ENCODE measurements at regions not wholly inside any gene's neighbourhood (a gene's known extent, or its start where the extent isn't known, plus 50 kb on each side); places are given as distances from the start of the nearest gene placed in this dataset.

GRCh38 chr2:24439971-24440340, 51.1 kb upstream of the NCOA1 start:
- Histone ChIP-seq H3K23ac (ENCODE audit: low read length) (no peak overlapping the region), H3K79me1 (ENCODE audit: low read length) (no peaks in the 10 kb centered on the region), H2BK5ac (ENCODE audit: low read length) (no peak overlapping the region), H2BK120ac (ENCODE audit: low read depth, low read length) (no peak overlapping the region), H3K56ac (ENCODE audit: low read length) (no peak overlapping the region), H4K5ac (ENCODE audit: low read length) (no peak overlapping the region), H4K8ac (ENCODE audit: low read depth, low read length) (no peak overlapping the region), H3K79me2 (ENCODE audit: control insufficient read depth, insufficient read depth, low read length) (no peaks in the 10 kb centered on the region), H3K27ac (ENCODE audit: low read depth, low read length) (no peak overlapping the region), H3K18ac (ENCODE audit: low read length) (no peak overlapping the region), H2AK5ac (ENCODE audit: low read length) (no peak overlapping the region), H2BK15ac (replicated peaks; ENCODE audit: low read depth) (no peak overlapping the region), H3K4me2 (ENCODE audit: low read length) (no peak overlapping the region), H3K4me3 (ENCODE audit: low read length) (no peak overlapping the region), H3K27me3 (ENCODE audit: insufficient read depth, low read length, poor library complexity) (no peaks in the 10 kb centered on the region), H3K4ac (ENCODE audit: low read depth, low read length) (no peak overlapping the region), H3K4me1 (ENCODE audit: control insufficient read depth, low read depth, low read length) (no peaks in the 10 kb centered on the region), H3K36me3 (ENCODE audit: control insufficient read depth, insufficient read depth, low read length) (no peaks in the 10 kb centered on the region), H3K9ac (ENCODE audit: low read length) (no peak overlapping the region)
- no CpG with 5 or more reads among the region's 3 CpGs for WGBS (ENCODE audit: extremely low coverage, insufficient coverage, low lambda C conversion rate)
- DNase-seq, result no peak

GRCh38 chr2:24439280-24439970, 51.6 kb upstream of the NCOA1 start:
- H3K9ac ChIP-seq (ENCODE audit: low read length), result no peak overlapping the region
- H3K36me3 ChIP-seq (ENCODE audit: control insufficient read depth, insufficient read depth, low read length), result no peaks in the 10 kb centered on the region
- DNase-seq, result no peak
- WGBS (ENCODE audit: extremely low coverage, insufficient coverage, low lambda C conversion rate), result no CpG with 5 or more reads among the region's 4 CpGs
- H2BK5ac ChIP-seq (ENCODE audit: low read length), result no peak overlapping the region
- H3K79me2 ChIP-seq (ENCODE audit: control insufficient read depth, insufficient read depth, low read length), result no peaks in the 10 kb centered on the region
- H4K8ac ChIP-seq (ENCODE audit: low read depth, low read length), result no peak overlapping the region
- H3K4me1 ChIP-seq (ENCODE audit: control insufficient read depth, low read depth, low read length), result peaks cover 2% of the 10 kb centered on the region
- no peak overlapping the region for H4K5ac ChIP-seq (ENCODE audit: low read length)
- H2AK5ac ChIP-seq (ENCODE audit: low read length), result no peak overlapping the region
- H3K79me1 ChIP-seq (ENCODE audit: low read length), result no peaks in the 10 kb centered on the region
- H3K23ac ChIP-seq (ENCODE audit: low read length), result no peak overlapping the region
- H3K4me3 ChIP-seq (ENCODE audit: low read length), result no peak overlapping the region
- H2BK15ac ChIP-seq (replicated peaks; ENCODE audit: low read depth), result no peak overlapping the region
- H3K27ac ChIP-seq (ENCODE audit: low read depth, low read length), result no peak overlapping the region
- H3K56ac ChIP-seq (ENCODE audit: low read length), result no peak overlapping the region
- no peak overlapping the region for H3K4ac ChIP-seq (ENCODE audit: low read depth, low read length)
- no peaks in the 10 kb centered on the region for H3K27me3 ChIP-seq (ENCODE audit: insufficient read depth, low read length, poor library complexity)
- H3K4me2 ChIP-seq (ENCODE audit: low read length), result no peak overlapping the region
- no peak overlapping the region for H2BK120ac ChIP-seq (ENCODE audit: low read depth, low read length)
- H3K18ac ChIP-seq (ENCODE audit: low read length), result no peak overlapping the region

GRCh38 chr2:24438106-24438505, 52.9 kb upstream of the NCOA1 start:
- no peaks in the 10 kb centered on the region for H3K36me3 ChIP-seq (ENCODE audit: control insufficient read depth, insufficient read depth, low read length)
- H3K23ac ChIP-seq (ENCODE audit: low read length), result no peak overlapping the region
- no peak overlapping the region for H2AK5ac ChIP-seq (ENCODE audit: low read length)
- H3K9ac ChIP-seq (ENCODE audit: low read length), result no peak overlapping the region
- H3K79me1 ChIP-seq (ENCODE audit: low read length), result no peaks in the 10 kb centered on the region
- DNase-seq, result no peak
- H3K4ac ChIP-seq (ENCODE audit: low read depth, low read length), result no peak overlapping the region
- H3K18ac ChIP-seq (ENCODE audit: low read length), result no peak overlapping the region
- H4K5ac ChIP-seq (ENCODE audit: low read length), result no peak overlapping the region
- H2BK15ac ChIP-seq (replicated peaks; ENCODE audit: low read depth), result no peak overlapping the region
- no peak overlapping the region for H3K4me2 ChIP-seq (ENCODE audit: low read length)
- no peak overlapping the region for H2BK120ac ChIP-seq (ENCODE audit: low read depth, low read length)
- H3K27ac ChIP-seq (ENCODE audit: low read depth, low read length), result no peak overlapping the region
- no peaks in the 10 kb centered on the region for H3K27me3 ChIP-seq (ENCODE audit: insufficient read depth, low read length, poor library complexity)
- H3K4me1 ChIP-seq (ENCODE audit: control insufficient read depth, low read depth, low read length), result peaks cover 2% of the 10 kb centered on the region
- H2BK5ac ChIP-seq (ENCODE audit: low read length), result no peak overlapping the region
- no peak overlapping the region for H4K8ac ChIP-seq (ENCODE audit: low read depth, low read length)
- H3K4me3 ChIP-seq (ENCODE audit: low read length), result no peak overlapping the region
- no peaks in the 10 kb centered on the region for H3K79me2 ChIP-seq (ENCODE audit: control insufficient read depth, insufficient read depth, low read length)
- H3K56ac ChIP-seq (ENCODE audit: low read length), result no peak overlapping the region

GRCh38 chr2:24435391-24436316, 55.4 kb upstream of the NCOA1 start:
- peak; percentile 75 for DNase-seq
- H3K79me2 ChIP-seq (ENCODE audit: control insufficient read depth, insufficient read depth, low read length), result no peaks in the 10 kb centered on the region
- no peak overlapping the region for H3K9ac ChIP-seq (ENCODE audit: low read length)
- H3K56ac ChIP-seq (ENCODE audit: low read length), result no peak overlapping the region
- no peaks in the 10 kb centered on the region for H3K36me3 ChIP-seq (ENCODE audit: control insufficient read depth, insufficient read depth, low read length)
- no peak overlapping the region for H2BK5ac ChIP-seq (ENCODE audit: low read length)
- H3K4me1 ChIP-seq (ENCODE audit: control insufficient read depth, low read depth, low read length), result peaks cover 2% of the 10 kb centered on the region
- H3K4me2 ChIP-seq (ENCODE audit: low read length), result no peak overlapping the region
- peak overlapping the region; percentile 68 for H3K27ac ChIP-seq (ENCODE audit: low read depth, low read length)
- H2AK5ac ChIP-seq (ENCODE audit: low read length), result no peak overlapping the region
- no CpG with 5 or more reads among the region's 13 CpGs for WGBS (ENCODE audit: extremely low coverage, insufficient coverage, low lambda C conversion rate)
- no peak overlapping the region for H4K8ac ChIP-seq (ENCODE audit: low read depth, low read length)
- no peak overlapping the region for H2BK120ac ChIP-seq (ENCODE audit: low read depth, low read length)
- no peak overlapping the region for H2BK15ac ChIP-seq (replicated peaks; ENCODE audit: low read depth)
- H4K5ac ChIP-seq (ENCODE audit: low read length), result no peak overlapping the region
- H3K27me3 ChIP-seq (ENCODE audit: insufficient read depth, low read length, poor library complexity), result no peaks in the 10 kb centered on the region
- no peak overlapping the region for H3K4me3 ChIP-seq (ENCODE audit: low read length)
- H3K18ac ChIP-seq (ENCODE audit: low read length), result peak overlapping the region; percentile 4
- H3K79me1 ChIP-seq (ENCODE audit: low read length), result no peaks in the 10 kb centered on the region
- no peak overlapping the region for H3K4ac ChIP-seq (ENCODE audit: low read depth, low read length)
- no peak overlapping the region for H3K23ac ChIP-seq (ENCODE audit: low read length)

- Histone ChIP-seq H3K9ac (ENCODE audit: low read length) (no peak overlapping the region), H3K36me3 (ENCODE audit: control insufficient read depth, insufficient read depth, low read length) (no peaks in the 10 kb centered on the region), H3K4me3 (ENCODE audit: low read length) (no peak overlapping the region), H4K8ac (ENCODE audit: low read depth, low read length) (no peak overlapping the region), H3K79me2 (ENCODE audit: control insufficient read depth, insufficient read depth, low read length) (no peaks in the 10 kb centered on the region), H3K4me1 (ENCODE audit: control insufficient read depth, low read depth, low read length) (peaks cover 2% of the 10 kb centered on the region), H2BK5ac (ENCODE audit: low read length) (no peak overlapping the region), H3K79me1 (ENCODE audit: low read length) (no peaks in the 10 kb centered on the region), H3K27me3 (ENCODE audit: insufficient read depth, low read length, poor library complexity) (no peaks in the 10 kb centered on the region), H3K4me2 (ENCODE audit: low read length) (no peak overlapping the region), H3K18ac (ENCODE audit: low read length) (no peak overlapping the region), H3K27ac (ENCODE audit: low read depth, low read length) (no peak overlapping the region), H3K4ac (ENCODE audit: low read depth, low read length) (no peak overlapping the region), H3K56ac (ENCODE audit: low read length) (peak overlapping the region; percentile 46), H3K23ac (ENCODE audit: low read length) (no peak overlapping the region), H2AK5ac (ENCODE audit: low read length) (no peak overlapping the region), H2BK120ac (ENCODE audit: low read depth, low read length) (no peak overlapping the region), H4K5ac (ENCODE audit: low read length) (no peak overlapping the region), H2BK15ac (replicated peaks; ENCODE audit: low read depth) (no peak overlapping the region)
- WGBS (ENCODE audit: extremely low coverage, insufficient coverage, low lambda C conversion rate), result no CpG with 5 or more reads among the region's 1 CpG
- peak; percentile 52 for DNase-seq
These were observed 56.5 kb upstream of the NCOA1 start for GRCh38 chr2:24434541-24434940.
